DMS 273 (cell line): ENCODE measurements at regions not wholly inside any gene's neighbourhood (a gene's known extent, or its start where the extent isn't known, plus 50 kb on each side); places are given as distances from the start of the nearest gene placed in this dataset.

ENCODE experiments used
- DNase-seq: peaks from one replicate; lab custom pipeline; 2025; ENCODE audit not compliant: unreplicated experiment; lab: John Stamatoyannopoulos, UW

GRCh38 chr5:123856766-123857165, 344.8 kb downstream of the CSNK1G3 start:
- no peak for DNase-seq

GRCh38 chr5:123855609-123856008, 343.6 kb downstream of the CSNK1G3 start:
- peak; percentile 86 for DNase-seq

- no peak for DNase-seq
These were observed 333.6 kb downstream of the CSNK1G3 start for GRCh38 chr5:123845356-123846100.

GRCh38 chr5:123844873-123845272, 332.9 kb downstream of the CSNK1G3 start:
- DNase-seq: peak; percentile 30

GRCh38 chr5:123835421-123835820, 323.4 kb downstream of the CSNK1G3 start:
- no peak for DNase-seq

GRCh38 chr5:123830575-123830974, 318.6 kb downstream of the CSNK1G3 start:
- no peak for DNase-seq

- no peak for DNase-seq
These were observed 315.8 kb downstream of the CSNK1G3 start for GRCh38 chr5:123827811-123828210.

- no peak for DNase-seq
These were observed 307.9 kb downstream of the CSNK1G3 start for GRCh38 chr5:123819833-123820232.

- no peak for DNase-seq
These were observed 307.4 kb downstream of the CSNK1G3 start for GRCh38 chr5:123819386-123819785.

- no peak for DNase-seq
These were observed 305.3 kb downstream of the CSNK1G3 start for GRCh38 chr5:123817267-123817666.

- peak; percentile 29 for DNase-seq
These were observed 303.0 kb downstream of the CSNK1G3 start for GRCh38 chr5:123814801-123815470.

GRCh38 chr5:123813937-123814624, 302.1 kb downstream of the CSNK1G3 start:
- DNase-seq: peak; percentile 63

- DNase-seq: no peak
These were observed 301.3 kb downstream of the CSNK1G3 start for GRCh38 chr5:123813264-123813663.

GRCh38 chr5:123811831-123812230, 299.9 kb downstream of the CSNK1G3 start:
- no peak for DNase-seq

- DNase-seq: no peak
These were observed 298.9 kb downstream of the CSNK1G3 start for GRCh38 chr5:123810746-123811340.

GRCh38 chr5:123810253-123810652, 298.3 kb downstream of the CSNK1G3 start:
- no peak for DNase-seq

- peak; percentile 88 for DNase-seq
These were observed 297.7 kb downstream of the CSNK1G3 start for GRCh38 chr5:123809594-123810221.

GRCh38 chr5:123808461-123809380, 296.7 kb downstream of the CSNK1G3 start:
- DNase-seq: no peak

- peak; percentile 26 for DNase-seq
These were observed 295.4 kb downstream of the CSNK1G3 start for GRCh38 chr5:123807177-123807945.
